Epithelial cell of proximal tubule (primary cell): ENCODE measurements at regions not wholly inside any gene's neighbourhood (a gene's known extent, or its start where the extent isn't known, plus 50 kb on each side); places are given as distances from the start of the nearest gene placed in this dataset.

ENCODE experiments used
- DNase-seq: peaks from one replicate; pipeline ENCODE4 v3.0.0-alpha.2; 2011; ENCODE audit warnings: low read depth
- H3K4me3 ChIP-seq: 2 replicates; pipeline ENCODE4 v1.5.1; 2011; ENCODE audit warnings: low read depth, mild to moderate bottlenecking, low read length
- CTCF ChIP-seq: conservative IDR thresholded peaks from 2 replicates; pipeline ENCODE4 v1.5.1; 2012; ENCODE audit warnings: low read depth, mild to moderate bottlenecking, low read length

- no peak for DNase-seq
- TF ChIP-seq CTCF, result no peak
Measured at GRCh38 chr2:103008586-103008985, 246.8 kb downstream of the TMEM182 start.

GRCh38 chr2:103009871-103010270 lies 248.0 kb downstream of the TMEM182 start:
- no peak for TF ChIP-seq CTCF
- DNase-seq, result no peak

More at GRCh38 chr2:103008586-103008985, 246.8 kb downstream of the TMEM182 start:
- H3K4me3 ChIP-seq, result no peak overlapping the region

GRCh38 chr2:103010306-103010705 lies 248.5 kb downstream of the TMEM182 start:
- no peak for TF ChIP-seq CTCF
- no peak for DNase-seq
- H3K4me3 ChIP-seq, result no peak overlapping the region

More at GRCh38 chr2:103009871-103010270, 248.0 kb downstream of the TMEM182 start:
- no peak overlapping the region for H3K4me3 ChIP-seq

- H3K4me3 ChIP-seq, result no peak overlapping the region
- no peak for TF ChIP-seq CTCF
- DNase-seq, result no peak
Measured at GRCh38 chr2:103010751-103011150, 248.9 kb downstream of the TMEM182 start.

GRCh38 chr2:103012590-103012989 lies 250.8 kb downstream of the TMEM182 start:
- no peak for DNase-seq
- no peak for TF ChIP-seq CTCF
- H3K4me3 ChIP-seq, result no peak overlapping the region

GRCh38 chr2:103025056-103025455 lies 263.2 kb downstream of the TMEM182 start:
- TF ChIP-seq CTCF, result no peak
- DNase-seq, result no peak
- H3K4me3 ChIP-seq, result no peak overlapping the region

- no peak for TF ChIP-seq CTCF
- no peak overlapping the region for H3K4me3 ChIP-seq
- DNase-seq, result no peak
Measured at GRCh38 chr2:103028181-103028580, 266.4 kb downstream of the TMEM182 start.
